ENCODE measurements at regions not wholly inside any gene's neighbourhood (a gene's known extent, or its start where the extent isn't known, plus 50 kb on each side); places are given as distances from the start of the nearest gene placed in this dataset.

DNA sequence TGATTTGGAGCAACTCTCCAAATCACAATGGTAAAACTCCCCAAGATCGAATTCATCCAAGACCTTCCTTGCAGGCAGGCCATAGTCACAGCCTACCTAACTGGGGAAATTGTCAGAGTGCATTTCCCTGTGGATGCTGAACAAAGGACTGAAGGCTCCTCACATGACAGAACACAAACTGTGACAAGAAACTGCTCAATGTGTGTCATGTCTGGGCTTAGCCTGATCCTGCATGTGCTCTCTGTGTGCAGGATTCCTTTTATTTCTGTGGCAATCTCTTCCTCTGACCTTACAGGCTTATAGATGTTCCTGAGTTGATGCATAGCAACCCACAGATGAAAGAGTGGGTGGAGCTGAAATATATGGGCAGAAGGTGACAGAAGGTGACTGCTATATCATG lies 465.8 kb downstream of the ICE1 start:
- no peak for TF ChIP-seq CTCF (IDR thresholded peaks at IDR 0.05; ENCODE audit: extremely low read depth in 1 of 2, insufficient read depth in 1 of 2, low read depth in 1 of 2, low read length in 2 of 2)
- TF ChIP-seq POLR2A (IDR thresholded peaks at IDR 0.05; ENCODE audit: low read depth, low read length), result no peak
- no peak for TF ChIP-seq EZH2 (IDR thresholded peaks at IDR 0.05; ENCODE audit: borderline replicate concordance, low read depth, low read length, severe bottlenecking)
- TF ChIP-seq GATA2 (IDR thresholded peaks at IDR 0.05; ENCODE audit: insufficient read depth, insufficient read length, low read depth, low read length), result no peak
